Activated CD8-positive, alpha-beta T cell treated with anti-CD3 and anti-CD28 coated beads for 36 hours (primary cell): ENCODE measurements at regions not wholly inside any gene's neighbourhood (a gene's known extent, or its start where the extent isn't known, plus 50 kb on each side); places are given as distances from the start of the nearest gene placed in this dataset.

ENCODE experiments used
- ATAC-seq: fragments of 200-7000 bp; cut with Tn5 transposase; one replicate; pipeline ENCODE4 v1.10.0; 2021; ENCODE audit warnings: mild to moderate bottlenecking, moderate library complexity
- CTCF ChIA-PET: fragments of 350-600 bp; sonication (Branson Sonifier 250); formaldehyde crosslinking; loops from one replicate; lab custom pipeline; 2021; ENCODE audit warnings: antibody characterized with exemption; lab: Charles Lee
- POLR2A ChIA-PET: fragments of 350-600 bp; sonication (Branson Sonifier 250); formaldehyde crosslinking; loops from one replicate; lab custom pipeline; 2021; ENCODE audit warnings: antibody characterized with exemption; lab: Charles Lee
- DNase-seq: peaks from one replicate; pipeline ENCODE4 v3.0.0-alpha.2; 2020
- H3K27ac Mint-ChIP-seq: one replicate; pipeline ENCODE4 v1.8.0; 2021; ENCODE audit warnings: mild to moderate bottlenecking, mixed read lengths
- H3K27me3 Mint-ChIP-seq: one replicate; pipeline ENCODE4 v1.8.0; 2021; ENCODE audit warnings: mixed read lengths
- H3K36me3 Mint-ChIP-seq: one replicate; pipeline ENCODE4 v1.8.0; 2021; ENCODE audit warnings: low read depth, mixed read lengths
- H3K4me1 Mint-ChIP-seq: one replicate; pipeline ENCODE4 v1.8.0; 2021; ENCODE audit warnings: low read depth, mixed read lengths
- H3K4me3 Mint-ChIP-seq: one replicate; pipeline ENCODE4 v1.8.0; 2021; ENCODE audit warnings: mild to moderate bottlenecking, moderate library complexity, mixed read lengths
- H3K9me3 Mint-ChIP-seq: one replicate; pipeline ENCODE4 v1.8.0; 2021; ENCODE audit warnings: mixed read lengths
- intact Hi-C: fragments of 100-400 bp; cut with micrococcal nuclease; formaldehyde crosslinking; loops from one replicate; pipeline ENCODE4 v1.10.0; 2022
- TF ChIP-seq, protein P1 (sequence below): fragments of 200-600 bp; IDR thresholded peaks from one replicate; pipeline ENCODE4 v1.8.0; 2022; ENCODE audit warnings: antibody characterized with exemption, mild to moderate bottlenecking

DNA sequence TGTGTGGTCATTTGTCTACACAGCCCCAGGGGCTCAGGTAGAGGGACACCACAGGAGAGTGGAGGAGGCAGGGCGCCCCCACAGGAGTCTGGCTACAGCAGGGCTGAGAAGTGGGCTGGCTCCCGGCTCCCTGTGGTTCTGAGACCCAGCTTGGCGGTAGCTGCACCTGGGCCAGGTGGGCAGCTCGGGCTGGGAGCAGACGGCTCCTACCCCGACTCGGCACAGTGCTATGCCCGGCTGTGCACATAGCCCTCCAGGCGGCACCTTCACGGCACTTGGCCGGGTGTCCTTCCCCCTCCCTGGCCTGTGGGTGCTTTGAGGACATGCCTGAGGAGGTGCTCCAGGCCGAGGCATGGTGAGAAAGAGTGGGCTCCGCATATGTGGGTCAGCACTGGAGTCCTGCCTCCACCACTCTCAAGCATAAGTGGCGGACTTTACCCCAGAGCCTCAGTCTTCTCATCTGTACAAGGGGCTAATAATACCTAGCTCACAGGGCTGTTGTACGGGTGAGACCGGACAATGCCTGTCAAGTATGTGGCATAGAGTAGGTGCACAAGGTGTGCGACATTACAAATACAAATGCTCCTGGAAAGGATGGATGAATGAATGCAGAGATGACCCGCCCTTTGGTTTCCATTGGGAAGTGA, 50.1 kb upstream of the JPH3 start:
- no peak for DNase-seq
- ChIA-PET POLR2A (no interaction called here), CTCF (interaction anchor here (1.2 kb wide), 1 partner anchor 83 kb away, joined by 4 read pairs; no protein-coding TSS in a partner anchor)
- no peaks in the 10 kb centered on the region for H3K4me1 Mint-ChIP-seq
- H3K27me3 Mint-ChIP-seq: peaks cover 9% of the 10 kb centered on the region
- intact Hi-C loops: loop anchor here (5.0 kb wide), 1 partner anchor 85 kb away; no protein-coding TSS in a partner anchor
- no peaks in the 10 kb centered on the region for H3K9me3 Mint-ChIP-seq
- no peak for ATAC-seq
- TF ChIP-seq, protein P1, sequence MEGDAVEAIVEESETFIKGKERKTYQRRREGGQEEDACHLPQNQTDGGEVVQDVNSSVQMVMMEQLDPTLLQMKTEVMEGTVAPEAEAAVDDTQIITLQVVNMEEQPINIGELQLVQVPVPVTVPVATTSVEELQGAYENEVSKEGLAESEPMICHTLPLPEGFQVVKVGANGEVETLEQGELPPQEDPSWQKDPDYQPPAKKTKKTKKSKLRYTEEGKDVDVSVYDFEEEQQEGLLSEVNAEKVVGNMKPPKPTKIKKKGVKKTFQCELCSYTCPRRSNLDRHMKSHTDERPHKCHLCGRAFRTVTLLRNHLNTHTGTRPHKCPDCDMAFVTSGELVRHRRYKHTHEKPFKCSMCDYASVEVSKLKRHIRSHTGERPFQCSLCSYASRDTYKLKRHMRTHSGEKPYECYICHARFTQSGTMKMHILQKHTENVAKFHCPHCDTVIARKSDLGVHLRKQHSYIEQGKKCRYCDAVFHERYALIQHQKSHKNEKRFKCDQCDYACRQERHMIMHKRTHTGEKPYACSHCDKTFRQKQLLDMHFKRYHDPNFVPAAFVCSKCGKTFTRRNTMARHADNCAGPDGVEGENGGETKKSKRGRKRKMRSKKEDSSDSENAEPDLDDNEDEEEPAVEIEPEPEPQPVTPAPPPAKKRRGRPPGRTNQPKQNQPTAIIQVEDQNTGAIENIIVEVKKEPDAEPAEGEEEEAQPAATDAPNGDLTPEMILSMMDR: no peak
- no peak overlapping the region for H3K27ac Mint-ChIP-seq
- H3K36me3 Mint-ChIP-seq: no peaks in the 10 kb centered on the region
- H3K4me3 Mint-ChIP-seq: no peak overlapping the region

GRCh38 chr16:87551487-87551886, 50.8 kb upstream of the JPH3 start:
- Mint-ChIP-seq H3K9me3 (peaks cover under 1% of the 10 kb centered on the region), H3K27ac (no peak overlapping the region), H3K27me3 (peaks cover 12% of the 10 kb centered on the region), H3K4me1 (no peaks in the 10 kb centered on the region), H3K4me3 (no peak overlapping the region), H3K36me3 (no peaks in the 10 kb centered on the region)
- DNase-seq (no peak), ATAC-seq (no peak)
- ChIA-PET POLR2A (no interaction called here), CTCF (interaction anchor here (1.0 to 1.6 kb wide), 6 partner anchors 9 to 124 kb away, joined by 3 to 8 read pairs (median 3); no protein-coding TSS in a partner anchor)
- TF ChIP-seq, protein P1: no peak
- intact Hi-C loops: loop anchor here (5.0 kb wide), 1 partner anchor 86 kb away; no protein-coding TSS in a partner anchor

GRCh38 chr16:87550495-87550961, 51.8 kb upstream of the JPH3 start:
- POLR2A ChIA-PET: no interaction called here

GRCh38 chr16:87549627-87550494, 52.4 kb upstream of the JPH3 start:
- CTCF ChIA-PET: interaction anchor here (0.8 to 1.6 kb wide), 5 partner anchors 31 to 87 kb away, joined by 3 to 8 read pairs (median 5); no protein-coding TSS in a partner anchor
- POLR2A ChIA-PET: interaction anchor here (0.6 kb wide), 1 partner anchor 16 kb away, joined by 3 read pairs; no protein-coding TSS in a partner anchor
- Mint-ChIP-seq H3K36me3 (no peaks in the 10 kb centered on the region), H3K4me3 (no peak overlapping the region), H3K9me3 (peaks cover 6% of the 10 kb centered on the region), H3K27me3 (peaks cover 12% of the 10 kb centered on the region), H3K4me1 (no peaks in the 10 kb centered on the region), H3K27ac (no peak overlapping the region)
- TF ChIP-seq, protein P1: no peak
- no peak for ATAC-seq
- DNase-seq: no peak
- intact Hi-C loops: loop anchor here (5.0 kb wide), 1 partner anchor 87 kb away; no protein-coding TSS in a partner anchor

More at GRCh38 chr16:87550495-87550961, 51.8 kb upstream of the JPH3 start:
- peak; percentile 63 for DNase-seq
- CTCF ChIA-PET: interaction anchor here (0.8 to 1.6 kb wide), 7 partner anchors 8 to 123 kb away, joined by 3 to 8 read pairs (median 3); no protein-coding TSS in a partner anchor
- Mint-ChIP-seq H3K4me3 (no peak overlapping the region), H3K36me3 (no peaks in the 10 kb centered on the region), H3K27me3 (peaks cover 12% of the 10 kb centered on the region), H3K4me1 (no peaks in the 10 kb centered on the region), H3K9me3 (peaks cover 6% of the 10 kb centered on the region), H3K27ac (no peak overlapping the region)
- intact Hi-C loops: loop anchor here (5.0 kb wide), 1 partner anchor 87 kb away; no protein-coding TSS in a partner anchor
- TF ChIP-seq, protein P1: peak; percentile 99
- ATAC-seq: peak; percentile 81
